ENCODE measurements at regions not wholly inside any gene's neighbourhood (a gene's known extent, or its start where the extent isn't known, plus 50 kb on each side); places are given as distances from the start of the nearest gene placed in this dataset.

DNA sequence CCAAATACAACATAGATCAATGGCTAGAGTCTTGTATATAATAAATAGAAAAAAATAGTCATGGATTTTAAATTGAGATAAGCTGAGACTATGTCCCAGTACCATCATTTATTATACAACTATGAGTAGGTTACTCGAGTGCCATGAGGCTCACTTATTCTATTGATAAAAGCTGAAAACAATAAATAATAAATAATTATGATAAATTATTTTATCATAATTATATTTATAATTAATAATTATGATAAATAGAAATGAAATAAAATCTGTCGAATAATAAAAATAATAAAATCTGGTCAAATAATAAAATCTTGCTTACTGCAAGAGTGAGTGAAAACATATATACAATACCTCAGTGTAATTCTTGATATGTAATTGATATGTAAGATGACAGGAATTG, 801.4 kb downstream of the FAM181B start:
- TF ChIP-seq, protein P1, sequence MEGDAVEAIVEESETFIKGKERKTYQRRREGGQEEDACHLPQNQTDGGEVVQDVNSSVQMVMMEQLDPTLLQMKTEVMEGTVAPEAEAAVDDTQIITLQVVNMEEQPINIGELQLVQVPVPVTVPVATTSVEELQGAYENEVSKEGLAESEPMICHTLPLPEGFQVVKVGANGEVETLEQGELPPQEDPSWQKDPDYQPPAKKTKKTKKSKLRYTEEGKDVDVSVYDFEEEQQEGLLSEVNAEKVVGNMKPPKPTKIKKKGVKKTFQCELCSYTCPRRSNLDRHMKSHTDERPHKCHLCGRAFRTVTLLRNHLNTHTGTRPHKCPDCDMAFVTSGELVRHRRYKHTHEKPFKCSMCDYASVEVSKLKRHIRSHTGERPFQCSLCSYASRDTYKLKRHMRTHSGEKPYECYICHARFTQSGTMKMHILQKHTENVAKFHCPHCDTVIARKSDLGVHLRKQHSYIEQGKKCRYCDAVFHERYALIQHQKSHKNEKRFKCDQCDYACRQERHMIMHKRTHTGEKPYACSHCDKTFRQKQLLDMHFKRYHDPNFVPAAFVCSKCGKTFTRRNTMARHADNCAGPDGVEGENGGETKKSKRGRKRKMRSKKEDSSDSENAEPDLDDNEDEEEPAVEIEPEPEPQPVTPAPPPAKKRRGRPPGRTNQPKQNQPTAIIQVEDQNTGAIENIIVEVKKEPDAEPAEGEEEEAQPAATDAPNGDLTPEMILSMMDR (IDR thresholded peaks at IDR 0.05 in 4 of 5, conservative IDR thresholded peaks at IDR 0.05 in 1 of 5), result no peak
- no peak for TF ChIP-seq POLR2A (IDR thresholded peaks at IDR 0.05)
- DNase-seq, result no peak
- H3K9me3 ChIP-seq, result no peaks in the 10 kb centered on the region
- H3K4me3 ChIP-seq, result no peak overlapping the region
- no peaks in the 10 kb centered on the region for H3K4me1 ChIP-seq
- in situ Hi-C loops (cut with MboI; ENCODE audit: low sequenced_read_pairs in 4 of 4) (no loop called here), intact Hi-C loops (cut with DNase I; ENCODE audit: low total_unique reads) (no loop called here)
- no peak overlapping the region for H3K27ac ChIP-seq
- no peak for ATAC-seq
- no peaks in the 10 kb centered on the region for H3K27me3 ChIP-seq
- H3K36me3 ChIP-seq, result no peaks in the 10 kb centered on the region

DNA sequence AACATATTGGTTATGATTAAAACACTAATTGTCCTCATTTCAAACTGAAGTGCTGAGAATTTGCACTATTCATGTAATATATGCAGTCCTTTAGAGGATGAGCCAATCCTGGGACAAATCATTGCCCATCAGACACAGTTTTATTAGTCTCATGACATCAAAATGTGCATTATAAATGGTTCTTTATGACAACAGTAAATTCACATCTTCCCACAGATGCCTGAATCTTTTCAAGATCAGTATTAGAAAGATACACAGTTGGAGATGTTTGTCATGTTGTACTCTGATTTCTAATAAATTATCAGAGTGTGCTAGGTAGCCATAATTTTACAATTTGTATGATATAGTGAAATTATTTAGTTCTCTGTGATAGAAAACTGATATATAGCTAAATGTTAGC, 813.5 kb downstream of the FAM181B start:
- Histone ChIP-seq H3K27me3 (no peaks in the 10 kb centered on the region), H3K4me1 (no peaks in the 10 kb centered on the region), H3K36me3 (no peaks in the 10 kb centered on the region), H3K9me3 (no peaks in the 10 kb centered on the region), H3K4me3 (no peak overlapping the region), H3K27ac (no peak overlapping the region)
- in situ Hi-C loops (cut with MboI; ENCODE audit: low sequenced_read_pairs in 4 of 4) (no loop called here), intact Hi-C loops (cut with DNase I; ENCODE audit: low total_unique reads) (no loop called here)
- DNase-seq (no peak), ATAC-seq (no peak)
- TF ChIP-seq POLR2A (IDR thresholded peaks at IDR 0.05), result no peak
- TF ChIP-seq, protein P1 (IDR thresholded peaks at IDR 0.05 in 4 of 5, conservative IDR thresholded peaks at IDR 0.05 in 1 of 5), result no peak

DNA sequence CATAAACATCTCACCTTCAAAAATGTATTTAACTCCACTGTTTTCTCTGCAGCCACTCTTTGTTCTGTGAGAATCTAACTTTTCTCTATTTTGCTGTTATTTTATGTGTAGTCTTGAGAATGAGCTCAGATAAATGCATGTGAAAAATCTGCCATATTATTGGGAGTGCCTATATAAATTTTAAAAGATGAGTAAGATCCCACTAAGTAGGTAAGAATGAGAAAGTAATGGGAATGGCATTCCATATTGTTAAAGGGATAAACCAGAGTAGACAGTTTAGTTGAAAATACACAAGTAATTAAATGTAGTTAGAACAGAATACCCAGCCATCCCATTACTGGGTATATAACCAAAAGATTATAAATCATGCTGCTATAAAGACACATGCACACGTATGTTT, 817.2 kb downstream of the FAM181B start:
- H3K27me3 ChIP-seq, result no peaks in the 10 kb centered on the region
- TF ChIP-seq, protein P1 (IDR thresholded peaks at IDR 0.05 in 4 of 5, conservative IDR thresholded peaks at IDR 0.05 in 1 of 5), result no peak
- TF ChIP-seq POLR2A (IDR thresholded peaks at IDR 0.05), result no peak
- H3K9me3 ChIP-seq, result no peaks in the 10 kb centered on the region
- H3K4me3 ChIP-seq, result no peak overlapping the region
- ATAC-seq (no peak), DNase-seq (no peak)
- H3K4me1 ChIP-seq, result no peaks in the 10 kb centered on the region
- H3K27ac ChIP-seq, result no peak overlapping the region
- H3K36me3 ChIP-seq, result no peaks in the 10 kb centered on the region
- in situ Hi-C loops (cut with MboI; ENCODE audit: low sequenced_read_pairs in 4 of 4) (no loop called here), intact Hi-C loops (cut with DNase I; ENCODE audit: low total_unique reads) (no loop called here)

DNA sequence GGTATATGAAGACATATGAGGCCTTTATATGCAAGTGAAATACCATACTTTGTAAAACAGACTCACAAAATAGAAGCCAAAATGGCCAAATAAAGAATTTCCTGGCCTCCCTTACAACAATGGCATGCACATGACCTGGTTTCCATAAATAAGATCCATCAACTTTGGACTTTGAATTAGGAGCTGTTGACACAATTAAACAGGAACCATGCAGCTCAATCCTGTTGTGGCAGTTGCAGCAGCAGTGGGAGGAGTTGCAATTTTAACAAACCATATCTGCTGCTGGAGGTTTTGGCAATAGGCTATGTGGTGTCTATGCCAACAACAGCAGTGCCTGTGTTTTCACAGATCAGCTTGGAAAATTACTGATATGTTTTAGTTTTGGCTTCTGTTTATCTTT, 818.6 kb downstream of the FAM181B start:
- no peak for DNase-seq
- in situ Hi-C loops (cut with MboI; ENCODE audit: low sequenced_read_pairs in 4 of 4), result no loop called here
- no peak overlapping the region for H3K4me3 ChIP-seq
- intact Hi-C loops (cut with DNase I; ENCODE audit: low total_unique reads), result no loop called here
- no peaks in the 10 kb centered on the region for H3K4me1 ChIP-seq
- ATAC-seq, result no peak
- no peaks in the 10 kb centered on the region for H3K27me3 ChIP-seq
- no peak overlapping the region for H3K27ac ChIP-seq
- no peak for TF ChIP-seq POLR2A (IDR thresholded peaks at IDR 0.05)
- TF ChIP-seq, protein P1 (IDR thresholded peaks at IDR 0.05 in 4 of 5, conservative IDR thresholded peaks at IDR 0.05 in 1 of 5), result no peak
- H3K9me3 ChIP-seq, result no peaks in the 10 kb centered on the region
- no peaks in the 10 kb centered on the region for H3K36me3 ChIP-seq

DNA sequence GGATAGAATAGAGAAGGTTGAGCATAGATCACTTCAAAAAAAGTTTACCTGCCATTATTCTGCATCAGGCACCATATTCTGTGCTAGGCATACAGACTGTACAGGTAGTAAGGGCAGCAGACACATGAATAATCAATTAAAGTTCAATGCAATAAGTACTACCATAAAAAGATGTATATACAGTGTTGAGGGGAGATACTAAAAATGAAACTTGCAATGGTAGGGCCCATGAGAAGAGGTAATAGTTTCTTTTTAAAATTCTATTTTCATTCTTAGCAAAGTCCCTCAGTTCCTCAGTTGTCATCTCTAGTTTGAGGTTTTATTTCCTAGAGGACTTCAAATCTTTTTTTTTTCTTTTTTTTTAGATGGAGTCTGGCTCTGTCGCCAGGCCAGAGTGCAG, 819.9 kb downstream of the FAM181B start:
- H3K9me3 ChIP-seq, result no peaks in the 10 kb centered on the region
- no peak for TF ChIP-seq POLR2A (IDR thresholded peaks at IDR 0.05)
- TF ChIP-seq, protein P1 (IDR thresholded peaks at IDR 0.05 in 4 of 5, conservative IDR thresholded peaks at IDR 0.05 in 1 of 5), result no peak
- H3K4me1 ChIP-seq, result no peaks in the 10 kb centered on the region
- no peaks in the 10 kb centered on the region for H3K27me3 ChIP-seq
- H3K27ac ChIP-seq, result no peak overlapping the region
- DNase-seq, result no peak
- in situ Hi-C loops (cut with MboI; ENCODE audit: low sequenced_read_pairs in 4 of 4), result no loop called here
- no peak overlapping the region for H3K4me3 ChIP-seq
- H3K36me3 ChIP-seq, result no peaks in the 10 kb centered on the region
- intact Hi-C loops (cut with DNase I; ENCODE audit: low total_unique reads), result no loop called here
- no peak for ATAC-seq

Data from gastrocnemius medialis (tissue), 4 donors.